Superior temporal gyrus (tissue), 1 donor: ENCODE measurements at regions not wholly inside any gene's neighbourhood (a gene's known extent, or its start where the extent isn't known, plus 50 kb on each side); places are given as distances from the start of the nearest gene placed in this dataset.
"Not testable (repeated sequence)": the region's sequence is repeated elsewhere in the genome, so short reads cannot be mapped to it uniquely, and the experiment has no call there.

Experiments
- DNase-seq: peaks from one replicate; pipeline ENCODE4 v3.0.0-alpha.2; 2016; ENCODE audit errors: extremely low spot score

DNA sequence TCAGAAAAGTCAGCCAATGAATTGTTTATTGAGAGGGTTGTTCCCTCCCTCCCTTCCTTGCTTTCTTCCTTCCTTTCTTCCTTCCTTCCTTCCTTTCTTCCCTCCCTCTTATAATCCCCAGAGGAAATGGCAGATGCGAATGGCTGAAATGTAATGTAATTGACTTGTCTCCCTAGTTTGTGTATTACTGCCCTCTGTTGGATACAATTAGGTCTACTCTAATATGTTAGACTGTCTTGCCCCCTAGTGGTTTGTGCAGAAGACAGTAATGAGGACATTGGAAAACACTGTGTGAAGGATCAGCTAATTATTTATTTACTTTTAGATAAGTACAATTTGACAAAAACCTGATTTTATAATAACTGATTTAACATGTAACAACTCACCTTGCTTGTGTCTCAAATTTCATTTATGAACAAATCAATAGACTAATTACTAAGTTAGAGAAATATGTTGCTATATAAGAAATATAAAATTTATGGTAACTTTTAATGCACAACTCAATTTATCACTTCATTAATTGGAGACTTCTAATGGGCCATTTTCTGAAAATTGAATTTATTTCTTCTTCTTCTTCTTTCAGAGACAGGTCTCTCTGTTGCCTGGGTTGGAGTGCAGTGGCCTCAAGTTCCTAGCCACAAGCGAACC, 229.8 kb upstream of the LRIG3 start:
- DNase-seq = peak; percentile 93

DNA sequence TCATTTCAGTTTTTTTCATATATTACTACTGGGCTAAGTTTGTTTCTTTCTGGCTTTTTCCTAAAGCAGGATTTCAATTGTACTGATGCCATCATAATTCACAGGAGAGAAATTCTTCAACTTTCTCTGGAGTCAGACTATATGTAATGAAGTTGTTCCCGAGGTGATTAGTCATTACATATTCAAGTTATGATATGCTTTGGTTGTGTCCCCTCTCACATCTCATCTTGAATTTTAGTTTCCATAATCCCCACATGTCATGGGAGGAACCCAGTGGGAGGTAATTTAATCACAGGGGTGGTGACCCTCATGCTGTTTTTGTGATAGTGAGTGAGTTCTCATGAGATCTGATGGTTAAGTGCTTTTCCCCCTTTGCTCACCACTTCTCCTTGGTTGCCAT, 227.5 kb upstream of the LRIG3 start:
- DNase-seq = no peak

DNA sequence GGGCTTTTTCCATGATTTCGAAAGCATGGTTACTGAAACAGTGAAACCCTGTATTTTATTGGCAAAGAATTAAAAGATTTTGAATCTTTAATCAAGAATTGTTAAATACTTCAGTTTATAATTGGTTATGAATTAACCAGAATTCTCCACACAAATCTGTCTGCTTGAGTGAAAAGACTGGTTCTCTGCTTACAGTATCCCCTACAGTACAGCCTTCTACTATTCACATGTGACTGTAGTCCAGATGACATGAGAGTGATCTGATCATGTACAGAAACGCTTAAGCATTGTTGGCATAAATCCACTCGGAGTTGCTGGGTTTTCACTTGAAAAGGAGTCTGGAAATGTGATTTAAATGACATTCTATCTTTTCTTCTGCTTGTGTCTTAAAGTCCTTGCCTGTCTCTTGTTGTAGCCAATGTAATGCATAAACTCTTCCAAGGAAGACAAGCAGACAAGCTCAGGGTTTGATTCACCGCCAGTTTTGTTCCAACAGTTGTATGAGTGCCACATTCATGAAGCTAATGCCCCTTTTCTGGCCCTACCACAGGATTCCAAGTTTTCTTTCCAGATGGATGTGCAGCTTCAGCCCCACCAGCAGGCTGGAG, 222.0 kb upstream of the LRIG3 start:
- DNase-seq = no peak

DNA sequence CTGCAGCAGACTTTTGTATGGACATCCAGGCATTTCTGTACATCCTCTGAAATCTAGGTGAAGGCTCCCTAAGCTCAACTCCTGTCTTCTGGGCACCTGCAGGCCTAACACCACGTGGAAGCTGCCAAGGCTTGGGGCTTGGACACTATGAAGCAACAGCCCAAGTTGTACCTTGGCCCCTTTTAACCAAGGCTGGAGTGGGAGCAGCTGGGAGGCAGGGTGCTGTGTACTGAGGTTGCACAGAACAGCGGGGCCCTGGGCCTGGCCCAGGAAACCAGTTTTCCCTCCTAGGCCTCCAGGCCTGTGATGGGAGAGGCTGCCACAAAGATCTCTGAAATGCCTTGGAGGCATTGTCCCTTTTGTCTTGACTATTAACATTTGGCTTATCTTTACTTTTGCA, 214.4 kb upstream of the LRIG3 start:
- DNase-seq = no peak

DNA sequence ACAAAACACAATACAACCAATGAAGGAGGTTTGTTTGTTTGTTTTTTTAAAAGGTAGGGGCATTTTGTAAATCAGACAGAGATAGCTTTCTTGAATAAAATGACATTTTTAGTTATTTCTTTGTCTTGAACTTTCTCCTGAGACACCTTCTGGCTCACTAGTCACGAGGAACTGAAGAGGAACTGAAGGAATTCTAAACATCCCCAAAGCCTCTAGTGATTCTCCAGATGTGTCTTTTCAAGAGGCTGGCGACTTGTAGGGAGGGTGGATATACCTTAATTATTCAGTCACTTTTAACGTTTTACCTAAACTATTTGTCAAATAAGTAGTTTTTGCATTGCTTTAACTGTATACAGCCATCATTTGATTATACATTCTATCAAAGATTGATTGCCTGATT, 211.2 kb upstream of the LRIG3 start:
- DNase-seq = no peak

DNA sequence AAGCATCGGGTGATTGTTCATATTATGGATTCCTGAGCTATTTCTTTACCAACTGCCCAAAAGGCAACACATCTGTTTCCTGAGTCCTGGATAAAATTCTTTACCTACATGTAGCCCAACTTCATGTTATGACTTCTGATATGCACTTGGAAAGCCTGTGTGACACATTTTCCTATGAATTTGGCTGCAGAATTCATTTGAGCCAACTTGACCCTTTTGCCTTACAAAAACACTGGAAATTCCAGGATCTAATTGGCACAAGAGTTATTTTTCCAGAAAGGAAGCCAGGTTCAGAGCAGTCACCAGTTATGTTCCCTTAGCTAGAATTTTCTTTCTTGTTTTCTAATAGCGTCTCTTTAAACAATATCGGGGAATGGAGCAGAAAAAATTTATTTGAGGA, 202.5 kb upstream of the LRIG3 start:
- no peak for DNase-seq

DNA sequence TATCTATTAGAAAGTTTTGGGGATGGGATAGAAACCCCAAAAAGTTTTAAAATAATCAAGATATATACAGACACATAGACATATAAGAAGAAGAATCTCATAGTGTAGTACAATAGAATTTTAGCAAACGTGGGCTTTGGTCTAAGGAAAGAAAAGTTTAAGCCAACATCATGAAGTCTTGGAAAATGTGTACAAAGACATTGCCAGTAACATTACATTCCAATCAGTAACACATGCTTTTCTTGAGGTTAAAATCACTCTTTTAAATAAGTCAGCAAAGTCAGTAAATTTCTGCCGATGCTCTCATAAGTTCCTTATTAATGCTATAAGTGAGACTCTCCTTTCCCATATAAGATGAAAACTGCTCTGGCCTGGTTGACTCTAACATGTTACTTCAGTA, 201.1 kb upstream of the LRIG3 start:
- no peak for DNase-seq

DNA sequence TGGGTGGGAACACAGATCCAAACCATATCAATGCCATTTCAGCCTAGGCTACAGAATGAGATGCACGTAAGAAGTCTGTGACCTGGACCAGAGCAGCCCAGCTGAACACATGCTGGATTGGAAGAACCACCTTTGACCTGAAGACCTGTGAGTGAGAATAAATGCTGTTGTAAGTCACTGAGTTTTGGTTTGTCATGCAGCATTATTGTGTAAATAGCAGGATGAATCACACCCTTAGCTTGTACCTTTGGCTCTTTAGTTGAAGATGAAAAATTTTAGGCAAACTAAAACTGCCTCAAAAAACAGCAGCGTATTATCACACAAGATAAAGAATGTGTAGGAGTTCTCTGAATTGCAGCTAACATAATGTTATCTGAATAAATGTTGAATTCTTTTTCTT, 199.4 kb upstream of the LRIG3 start:
- no peak for DNase-seq

DNA sequence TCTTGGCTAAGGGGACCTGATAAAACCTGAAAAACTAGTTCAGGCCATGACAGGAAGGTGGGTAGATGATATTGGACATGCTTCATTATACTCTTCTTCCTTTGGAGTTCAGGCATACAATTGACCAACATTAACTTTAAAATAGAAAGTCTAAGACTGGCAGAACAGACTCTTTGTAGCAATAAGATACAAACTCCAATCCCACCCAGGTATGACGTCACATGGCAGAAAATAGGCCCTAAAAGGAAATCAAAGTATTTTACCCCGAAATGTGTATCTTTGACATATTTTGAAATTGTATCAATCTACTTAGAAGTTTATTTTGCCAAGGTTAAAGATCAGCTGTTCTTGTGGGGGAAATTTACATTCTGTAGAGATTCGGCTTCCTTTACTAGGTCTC, 198.1 kb upstream of the LRIG3 start:
- no peak for DNase-seq

DNA sequence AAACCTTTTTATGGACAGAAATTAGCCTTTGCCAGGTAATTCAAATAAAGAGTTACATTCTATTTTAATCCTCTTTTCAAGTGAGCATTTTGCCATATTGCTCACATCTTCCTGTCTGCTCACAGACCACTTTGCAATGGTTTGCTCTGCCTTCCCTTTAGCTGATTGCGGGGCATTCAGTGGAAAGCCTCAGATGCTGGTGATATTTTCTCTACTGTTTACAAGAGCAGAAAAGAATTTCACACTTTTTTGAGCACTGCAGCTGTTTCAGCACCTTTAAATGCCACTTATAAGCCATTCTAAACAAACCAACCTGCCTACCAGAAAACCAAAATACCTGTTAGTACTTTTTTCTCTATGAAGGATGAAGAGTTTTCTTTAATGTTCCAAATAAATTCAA, 195.7 kb upstream of the LRIG3 start:
- no peak for DNase-seq

DNA sequence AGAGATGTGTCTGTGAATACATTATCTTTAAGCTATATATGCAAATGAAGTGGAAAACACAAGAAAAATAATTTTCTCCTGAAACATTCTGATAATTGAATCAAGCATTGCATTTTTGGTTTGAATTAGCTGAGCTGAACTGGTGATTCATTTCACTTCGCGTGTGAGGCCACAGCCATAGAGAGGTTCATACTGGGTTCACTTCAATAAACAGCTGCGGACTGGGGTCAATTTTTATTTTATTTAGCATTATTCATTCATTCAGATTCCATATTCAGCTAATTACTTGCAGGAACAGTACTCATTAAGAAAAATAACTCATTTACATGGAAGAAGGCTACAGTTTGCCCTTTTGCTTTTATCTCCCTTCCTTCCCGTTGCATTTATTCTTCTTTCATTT, 195.2 kb upstream of the LRIG3 start:
- DNase-seq = no peak

DNA sequence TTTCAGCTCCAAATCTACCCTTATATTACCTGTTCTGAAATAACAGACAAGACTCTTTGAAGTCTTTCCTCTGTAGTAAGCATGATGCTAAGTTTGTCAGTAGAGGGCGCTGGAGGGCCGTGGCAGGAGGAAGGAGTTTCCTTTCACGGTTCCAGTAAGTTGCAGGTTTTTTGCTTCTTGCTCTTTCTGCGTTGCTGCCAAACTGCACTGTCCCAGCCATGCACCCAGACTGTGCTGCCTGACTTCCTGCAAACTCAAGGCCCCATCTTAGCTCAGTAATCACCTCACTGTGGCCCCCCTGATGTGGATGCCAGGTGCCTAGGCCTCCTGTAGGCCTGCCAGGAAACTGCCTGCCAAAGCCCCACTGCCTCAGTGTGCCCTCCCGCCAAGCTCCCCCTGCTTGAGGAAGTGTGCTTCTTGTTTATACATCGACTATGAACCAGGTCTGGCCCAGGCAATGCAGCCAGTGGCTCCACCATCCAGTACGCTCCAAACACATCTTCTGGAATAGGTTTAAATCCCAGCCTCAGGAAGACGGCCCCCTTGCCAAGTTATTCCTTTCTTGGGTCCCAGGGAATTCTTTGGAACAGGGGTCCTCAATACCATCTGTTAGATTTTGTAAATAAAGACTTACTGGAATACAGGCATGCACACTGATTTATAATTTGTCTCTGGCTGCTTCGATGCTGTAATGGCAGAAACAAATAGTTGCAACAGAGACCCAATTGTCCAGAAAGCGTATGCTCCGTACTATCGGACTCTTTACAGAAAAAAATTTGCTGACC, 193.7 kb upstream of the LRIG3 start:
- peak; percentile 93 for DNase-seq

DNA sequence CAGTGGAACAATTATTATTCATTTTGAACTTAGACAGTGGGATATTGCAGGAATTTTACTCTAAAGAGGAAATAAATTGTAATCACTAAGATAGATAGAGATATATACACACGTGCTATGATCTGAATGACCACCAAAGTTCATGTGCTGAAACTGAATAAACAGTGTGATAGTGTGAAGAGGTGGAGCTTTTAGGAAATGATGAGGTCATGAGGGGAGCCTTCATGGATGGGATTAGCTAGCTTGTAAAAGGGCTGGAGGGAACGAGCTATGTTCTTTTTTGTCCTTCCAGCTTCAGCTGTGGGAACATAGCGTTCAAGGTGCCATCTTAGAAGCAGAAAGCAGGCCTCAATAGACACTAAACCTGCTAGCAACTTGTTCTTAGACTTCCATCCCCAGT, 191.5 kb upstream of the LRIG3 start:
- DNase-seq = no peak

DNA sequence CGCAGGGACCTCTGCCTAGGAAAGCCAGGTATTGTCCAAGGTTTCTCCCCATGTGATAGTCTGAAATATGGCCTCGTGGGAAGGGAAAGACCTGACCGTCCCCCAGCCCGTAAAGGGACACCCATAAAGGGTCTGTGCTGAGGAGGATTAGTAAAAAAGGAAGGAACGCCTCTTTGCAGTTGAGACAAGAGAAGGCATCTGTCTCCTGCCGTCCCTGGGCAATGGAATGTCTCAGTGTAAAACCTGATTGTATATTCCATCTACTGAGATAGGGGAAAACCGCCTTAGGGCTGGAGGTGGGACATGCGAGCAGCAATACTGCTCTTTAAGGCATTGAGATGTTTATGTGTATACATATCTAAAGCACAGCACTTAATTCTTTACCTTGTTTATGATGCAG, 188.2 kb upstream of the LRIG3 start:
- DNase-seq = not testable (repeated sequence)

DNA sequence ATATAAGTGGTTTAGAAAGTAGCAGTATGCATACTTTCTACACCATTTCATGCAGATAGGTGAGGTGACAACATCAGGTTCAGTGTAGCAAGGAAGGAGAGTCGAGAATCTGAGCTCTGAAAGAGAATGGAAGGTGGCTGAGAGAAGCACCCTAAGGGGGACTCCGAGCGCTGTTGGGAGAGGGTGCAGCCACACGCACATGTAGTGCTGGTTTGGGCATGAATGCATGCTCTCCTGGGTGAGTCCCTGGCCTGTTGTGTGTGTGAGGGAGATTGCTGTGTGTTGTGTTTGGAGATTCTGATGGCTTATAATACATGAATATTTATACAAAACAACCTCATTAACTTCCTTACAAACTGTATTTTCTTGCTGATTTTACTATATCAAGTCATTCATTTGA, 180.3 kb upstream of the LRIG3 start:
- no peak for DNase-seq

DNA sequence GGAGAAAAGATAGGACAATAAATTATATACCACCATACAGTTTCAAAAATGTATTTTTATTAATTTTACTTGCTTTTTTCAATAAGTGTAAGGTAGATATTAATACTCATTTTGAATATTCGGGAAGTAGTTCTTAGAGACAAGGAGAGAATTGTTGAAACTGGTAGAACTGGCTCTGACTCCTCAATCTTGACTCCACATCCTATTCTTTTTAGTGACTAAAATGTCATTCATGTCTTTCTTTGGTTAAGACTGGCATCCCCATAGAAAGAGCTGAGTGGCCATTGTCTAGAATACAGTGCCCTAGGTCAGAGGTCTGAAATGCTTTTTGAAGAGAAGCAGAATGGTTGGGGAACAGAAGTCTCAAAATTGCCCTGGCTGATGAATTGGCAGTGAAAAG, 177.6 kb upstream of the LRIG3 start:
- DNase-seq = no peak

DNA sequence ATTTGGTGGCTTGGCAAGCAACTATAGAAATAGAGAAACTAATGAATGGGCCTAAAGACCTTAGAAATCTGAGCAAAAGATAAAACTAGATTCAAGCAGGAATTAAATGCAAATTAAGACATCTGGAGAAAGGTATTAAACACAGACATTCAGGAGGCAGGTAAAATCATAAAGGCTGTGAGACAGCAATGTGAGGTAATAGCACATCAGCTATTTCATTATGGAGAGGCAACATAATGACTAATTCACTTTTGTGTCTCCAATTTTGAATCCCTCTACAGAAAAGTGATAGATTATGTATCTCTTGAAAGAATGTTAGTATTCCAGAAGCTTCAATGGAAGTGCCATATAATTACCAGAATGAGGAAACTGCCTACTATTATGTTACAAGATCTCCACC, 175.9 kb upstream of the LRIG3 start:
- no peak for DNase-seq

DNA sequence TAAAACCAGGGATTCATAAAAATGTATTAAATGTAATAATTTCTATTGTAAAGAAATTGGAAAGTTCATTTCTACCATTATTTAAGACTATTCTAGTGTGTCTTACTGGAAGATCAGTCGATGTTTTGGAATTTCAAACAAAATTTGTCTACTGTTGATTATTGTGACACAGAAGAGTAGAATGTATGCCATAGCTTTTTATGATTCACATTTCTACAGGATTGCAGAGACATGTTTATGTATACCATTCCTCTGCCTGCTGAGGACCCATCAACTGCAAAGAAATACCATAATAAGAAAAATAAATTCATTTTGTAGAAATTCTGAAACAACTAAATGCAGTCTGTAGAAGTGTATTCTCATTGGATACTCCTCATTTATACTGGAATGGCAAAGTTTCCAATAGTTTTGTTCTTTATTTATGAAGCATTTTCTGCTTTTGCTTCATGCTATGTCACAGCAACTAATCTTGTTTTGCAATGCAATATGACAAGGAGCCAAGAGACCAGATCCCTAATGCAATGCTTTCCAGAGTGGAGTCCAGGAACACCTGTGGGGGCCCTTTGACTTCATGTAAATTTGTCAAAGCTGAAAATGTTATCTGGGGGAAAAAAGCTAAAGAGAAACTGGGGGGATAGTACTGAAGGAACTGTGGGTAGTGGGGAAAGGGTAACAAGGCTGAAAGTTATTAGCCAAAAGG, 172.9 kb upstream of the LRIG3 start:
- DNase-seq = no peak

DNA sequence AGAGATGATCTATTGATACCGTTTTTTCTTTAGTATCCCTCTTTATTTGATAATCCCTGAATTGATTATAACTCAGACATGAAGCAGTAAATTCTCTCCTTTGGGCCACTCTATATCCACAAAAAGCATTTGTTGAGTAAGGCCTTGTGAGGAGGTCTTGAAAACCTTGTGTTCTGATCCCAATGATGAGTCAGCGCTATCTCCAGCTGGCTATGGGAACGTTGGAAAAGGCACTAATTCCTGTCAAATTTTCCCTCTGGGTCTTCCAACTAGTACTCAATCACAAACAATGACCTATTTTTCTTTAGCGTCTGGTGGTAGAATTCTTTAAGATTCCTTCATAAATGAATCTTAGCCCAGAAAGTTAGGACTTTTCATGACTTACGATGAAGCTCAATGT, 168.4 kb upstream of the LRIG3 start:
- no peak for DNase-seq

DNA sequence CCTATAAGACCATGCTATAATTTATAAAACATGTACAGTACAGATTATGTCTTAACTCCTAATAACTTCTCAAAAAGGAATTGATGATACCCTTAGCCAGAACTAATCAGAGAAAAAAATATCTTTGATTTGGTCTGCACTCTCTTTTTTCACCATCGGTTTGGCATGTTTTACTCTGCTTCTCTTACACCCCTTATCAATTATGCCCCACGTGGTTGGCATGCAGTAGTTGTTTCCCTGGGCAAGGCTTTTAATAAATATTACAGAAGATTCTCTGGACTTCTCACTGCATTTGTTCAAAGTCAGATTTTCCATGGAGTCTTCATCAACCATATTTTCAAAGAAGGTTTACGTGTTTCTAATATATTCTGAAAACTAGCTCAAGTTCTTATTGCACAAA, 167.4 kb upstream of the LRIG3 start:
- no peak for DNase-seq

DNA sequence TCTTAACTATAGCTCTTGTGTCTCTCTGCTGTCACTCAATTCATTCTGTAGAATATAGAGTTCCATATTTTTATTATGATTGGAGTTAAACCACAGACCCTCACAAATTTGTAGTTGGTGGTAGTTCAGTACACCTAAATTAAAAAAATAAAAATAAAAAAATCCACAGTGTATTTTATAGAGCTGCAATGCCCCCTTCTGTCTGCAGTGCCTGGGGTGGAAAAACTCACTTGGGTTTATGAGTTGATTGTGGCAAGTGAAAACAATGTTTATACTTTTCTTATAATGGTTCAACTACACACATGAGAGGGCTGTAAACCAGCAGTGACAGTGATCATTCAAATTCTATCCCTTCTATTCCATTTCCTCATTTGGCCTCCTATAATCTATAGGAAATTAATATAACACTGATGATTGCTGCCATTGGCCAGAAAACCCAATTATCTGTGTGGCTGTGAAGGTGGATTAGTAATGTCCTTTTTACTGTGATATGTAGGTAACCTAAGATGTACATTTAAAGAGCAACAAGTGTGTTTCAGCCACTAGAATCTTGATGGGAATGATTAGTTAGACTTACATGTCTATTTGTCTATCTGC, 166.9 kb upstream of the LRIG3 start:
- no peak for DNase-seq

DNA sequence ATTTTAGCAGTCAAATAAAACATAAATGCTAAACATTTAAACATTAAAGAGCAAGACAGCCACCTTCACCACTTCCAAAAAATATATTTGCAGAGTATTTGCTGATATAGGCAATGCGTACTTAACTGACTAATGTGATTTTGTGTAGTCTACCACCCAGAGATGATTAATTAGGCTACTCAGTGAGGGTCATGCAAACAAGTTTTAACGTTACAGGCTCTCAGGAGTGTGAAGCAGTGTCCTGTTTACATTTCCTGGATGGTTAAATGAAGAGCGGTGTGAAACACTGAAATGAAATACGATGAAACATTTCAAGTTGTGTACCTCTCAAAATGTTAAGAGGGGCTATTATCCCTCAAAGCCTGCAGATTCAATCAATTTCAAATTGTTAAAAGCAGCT, 165.8 kb upstream of the LRIG3 start:
- no peak for DNase-seq
